Parathyroid adenoma (tissue), 2 donors: ENCODE measurements at regions not wholly inside any gene's neighbourhood (a gene's known extent, or its start where the extent isn't known, plus 50 kb on each side); places are given as distances from the start of the nearest gene placed in this dataset.

Experiments used
- H2AFZ ChIP-seq: fragments of 300-600 bp; sonication (generic); one replicate; pipeline ENCODE4 v1.7.0; 2017; ENCODE audit warnings: antibody characterized with exemption, mild to moderate bottlenecking
- H3K27ac ChIP-seq: fragments of 300-600 bp; sonication (generic); one replicate; pipeline ENCODE4 v1.7.0; 2017
- H3K27me3 ChIP-seq: fragments of 300-600 bp; sonication (generic); one replicate; pipeline ENCODE4 v1.7.0; 2017; ENCODE audit warnings: low read length; ENCODE audit not compliant: control insufficient read depth, insufficient read depth
- H3K36me3 ChIP-seq: fragments of 300-600 bp; sonication (generic); one replicate; pipeline ENCODE4 v1.7.0; 2017; ENCODE audit warnings: low read length; ENCODE audit not compliant: control insufficient read depth, insufficient read depth
- H3K4me1 ChIP-seq: fragments of 300-600 bp; sonication (generic); one replicate; pipeline ENCODE4 v1.7.0; 2017; ENCODE audit warnings: control low read depth
- H3K4me2 ChIP-seq: fragments of 300-600 bp; sonication (generic); one replicate; pipeline ENCODE4 v1.7.0; 2017; ENCODE audit warnings: low read length
- H3K4me3 ChIP-seq: fragments of 300-600 bp; sonication (generic); one replicate; pipeline ENCODE4 v1.7.0; 2017; ENCODE audit warnings: low read depth, low read length
- H3K79me2 ChIP-seq: fragments of 300-600 bp; sonication (generic); one replicate; pipeline ENCODE4 v1.7.0; 2017; ENCODE audit warnings: control low read depth
- H3K9ac ChIP-seq: fragments of 300-600 bp; sonication (generic); one replicate; pipeline ENCODE4 v1.7.0; 2017; ENCODE audit warnings: mild to moderate bottlenecking
- H3K9me3 ChIP-seq: fragments of 300-600 bp; sonication (generic); one replicate; pipeline ENCODE4 v1.7.0; 2017; ENCODE audit warnings: low read length; ENCODE audit not compliant: control insufficient read depth
- CTCF ChIP-seq: fragments of 300-600 bp; sonication (generic); IDR thresholded peaks from one replicate; pipeline ENCODE4 v1.7.0; 2017; ENCODE audit warnings: antibody characterized with exemption, mild to moderate bottlenecking
- donor health status: primary hyperparathyroidism.

GRCh38 chr16:6427621-6428020 is 905.0 kb upstream of the RBFOX1 start:
- H3K9ac ChIP-seq, result no peak overlapping the region
- H3K36me3 ChIP-seq, result no peaks in the 10 kb centered on the region
- no peaks in the 10 kb centered on the region for H3K4me1 ChIP-seq
- H3K4me3 ChIP-seq, result no peak overlapping the region
- H3K4me2 ChIP-seq, result no peak overlapping the region
- H2AFZ ChIP-seq, result no peak overlapping the region
- no peak overlapping the region for H3K27ac ChIP-seq
- no peak for TF ChIP-seq CTCF
- H3K27me3 ChIP-seq, result no peaks in the 10 kb centered on the region
- H3K79me2 ChIP-seq, result no peaks in the 10 kb centered on the region
- H3K9me3 ChIP-seq, result no peaks in the 10 kb centered on the region

- no peak for TF ChIP-seq CTCF
- Histone ChIP-seq H2AFZ (no peak overlapping the region), H3K4me2 (no peak overlapping the region), H3K27ac (no peak overlapping the region), H3K79me2 (no peaks in the 10 kb centered on the region), H3K4me3 (no peak overlapping the region), H3K36me3 (no peaks in the 10 kb centered on the region), H3K27me3 (no peaks in the 10 kb centered on the region), H3K4me1 (no peaks in the 10 kb centered on the region), H3K9me3 (no peaks in the 10 kb centered on the region), H3K9ac (no peak overlapping the region)
Observed at GRCh38 chr16:6407596-6407995, 925.0 kb upstream of the RBFOX1 start.

- no peaks in the 10 kb centered on the region for H3K36me3 ChIP-seq
- H3K27me3 ChIP-seq, result no peaks in the 10 kb centered on the region
- no peak for TF ChIP-seq CTCF
- no peak overlapping the region for H3K4me2 ChIP-seq
- no peaks in the 10 kb centered on the region for H3K4me1 ChIP-seq
- H3K27ac ChIP-seq, result no peak overlapping the region
- H2AFZ ChIP-seq, result no peak overlapping the region
- no peaks in the 10 kb centered on the region for H3K9me3 ChIP-seq
- no peak overlapping the region for H3K9ac ChIP-seq
- no peak overlapping the region for H3K4me3 ChIP-seq
- no peaks in the 10 kb centered on the region for H3K79me2 ChIP-seq
Observed at GRCh38 chr16:6406028-6406427, 926.6 kb upstream of the RBFOX1 start.

GRCh38 chr16:6382924-6383459 is 949.7 kb upstream of the RBFOX1 start:
- no peak overlapping the region for H3K27ac ChIP-seq
- no peaks in the 10 kb centered on the region for H3K36me3 ChIP-seq
- H3K4me2 ChIP-seq, result no peak overlapping the region
- H3K4me1 ChIP-seq, result no peaks in the 10 kb centered on the region
- no peaks in the 10 kb centered on the region for H3K79me2 ChIP-seq
- no peaks in the 10 kb centered on the region for H3K9me3 ChIP-seq
- H3K9ac ChIP-seq, result no peak overlapping the region
- H3K27me3 ChIP-seq, result no peaks in the 10 kb centered on the region
- TF ChIP-seq CTCF, result no peak
- no peak overlapping the region for H2AFZ ChIP-seq
- no peak overlapping the region for H3K4me3 ChIP-seq

GRCh38 chr16:6381896-6382295 is 950.7 kb upstream of the RBFOX1 start:
- Histone ChIP-seq H3K36me3 (no peaks in the 10 kb centered on the region), H2AFZ (no peak overlapping the region), H3K4me1 (no peaks in the 10 kb centered on the region), H3K27ac (no peak overlapping the region), H3K9me3 (no peaks in the 10 kb centered on the region), H3K4me2 (no peak overlapping the region), H3K9ac (no peak overlapping the region), H3K27me3 (no peaks in the 10 kb centered on the region), H3K79me2 (no peaks in the 10 kb centered on the region), H3K4me3 (no peak overlapping the region)
- no peak for TF ChIP-seq CTCF
